Right forelimb (tissue), 1 donor: ENCODE measurements at regions not wholly inside any gene's neighbourhood (a gene's known extent, or its start where the extent isn't known, plus 50 kb on each side); places are given as distances from the start of the nearest gene placed in this dataset.
A peak's percentile ranks its signal among the peaks of the same experiment; 100 is the strongest.

ENCODE experiments used
- DNase-seq: peaks from one replicate; pipeline ENCODE4 v3.0.0-alpha.2; 2018

- no peak for DNase-seq
Observed at GRCh38 chr10:2688958-2689357, 378.4 kb upstream of the PFKP start.

- no peak for DNase-seq
Observed at GRCh38 chr10:2686691-2687090, 380.7 kb upstream of the PFKP start.

DNA sequence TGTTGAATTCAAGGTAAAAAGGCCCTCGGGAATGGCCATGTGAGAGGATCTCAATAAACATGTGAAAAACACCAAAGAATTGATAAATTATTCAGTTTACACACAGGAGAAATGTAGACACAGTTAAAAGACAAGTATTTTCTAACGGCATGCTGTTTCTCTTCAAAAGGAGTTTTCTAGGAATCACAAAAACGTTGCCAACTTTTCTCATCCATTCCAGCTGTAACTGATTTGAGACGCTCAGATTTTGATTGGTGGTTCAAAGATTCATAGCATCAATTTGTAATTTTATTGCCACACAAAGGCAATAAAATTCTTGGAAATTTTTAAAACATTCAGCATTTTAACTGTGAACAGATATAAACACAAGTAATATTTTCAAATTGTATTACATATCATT lies 384.9 kb upstream of the PFKP start:
- no peak for DNase-seq

DNA sequence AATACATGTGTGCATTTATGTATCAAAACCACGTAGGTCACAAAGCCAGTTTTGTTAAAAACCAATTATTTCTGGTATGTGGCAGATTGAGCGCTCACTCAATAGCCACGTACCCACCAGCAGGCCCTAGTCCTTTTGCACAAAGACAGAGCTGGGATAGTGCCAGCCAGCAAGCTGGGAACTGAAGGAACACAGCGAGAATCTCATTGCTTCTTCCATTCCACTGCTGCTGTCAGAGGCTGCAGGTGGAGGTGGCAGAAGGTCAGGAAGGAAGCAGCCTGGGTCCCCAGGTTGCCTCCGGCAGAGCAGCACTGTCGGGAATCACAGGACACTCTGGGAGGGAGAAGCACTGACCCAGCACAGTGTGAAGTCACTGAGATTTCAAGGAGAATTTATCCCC lies 385.5 kb upstream of the PFKP start:
- no peak for DNase-seq

GRCh38 chr10:2680821-2681220 lies 386.5 kb upstream of the PFKP start:
- no peak for DNase-seq

DNA sequence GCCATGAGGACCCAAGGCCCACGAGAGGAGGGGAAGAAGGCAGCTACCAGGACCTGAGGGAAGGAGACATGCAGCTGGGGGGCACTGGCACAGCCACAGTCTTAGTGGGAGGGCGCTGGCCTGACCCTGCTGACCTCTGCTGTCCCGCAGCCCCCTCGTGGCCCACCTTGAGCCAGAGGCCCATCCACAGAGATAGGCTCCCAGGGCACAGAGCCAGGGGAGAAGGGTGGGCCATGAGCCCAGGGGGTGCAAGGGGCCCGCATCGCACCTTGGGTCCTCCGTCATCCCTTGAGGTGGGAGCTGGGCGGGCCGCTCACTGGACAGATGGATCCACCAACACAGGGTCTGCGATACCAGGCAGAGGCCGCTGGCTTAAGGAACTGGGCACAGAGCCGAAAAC lies 387.7 kb upstream of the PFKP start:
- no peak for DNase-seq

DNA sequence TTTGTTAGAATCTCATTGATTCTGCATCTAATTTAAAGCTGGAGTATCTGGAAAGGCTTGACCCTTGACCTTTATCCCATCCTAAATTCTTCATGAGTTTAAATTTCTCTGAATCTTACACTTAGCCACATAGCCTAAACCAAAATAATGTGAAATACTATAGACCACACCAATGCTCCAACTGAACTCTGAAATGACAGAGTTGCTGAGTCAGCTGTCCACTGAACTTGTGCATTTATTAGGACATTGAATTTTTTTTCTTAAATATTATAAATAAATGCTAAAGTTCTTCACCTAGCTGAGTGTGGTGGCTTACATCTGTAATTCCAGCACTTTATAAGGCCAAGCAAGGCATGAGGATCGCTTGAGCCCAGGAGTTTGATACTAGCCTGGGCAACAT lies 390.9 kb upstream of the PFKP start:
- no peak for DNase-seq

DNA sequence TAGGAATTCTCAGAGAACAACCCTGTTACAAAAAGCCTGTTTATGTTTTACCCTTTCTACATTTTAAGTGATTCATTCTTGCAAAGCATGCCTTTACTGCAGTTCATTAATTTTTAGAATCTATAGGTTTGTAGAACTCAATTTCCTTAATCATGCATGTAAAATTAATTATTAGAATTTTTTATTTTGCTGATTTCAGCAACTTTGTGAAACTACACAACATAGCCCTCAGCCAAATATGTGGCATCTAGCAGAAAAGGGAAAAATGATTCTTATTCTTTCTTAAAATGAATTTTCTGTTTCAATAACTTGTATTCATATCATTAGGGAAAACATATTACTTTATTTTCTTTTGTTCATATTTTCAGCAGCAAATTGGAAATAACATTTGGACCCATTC lies 392.9 kb upstream of the PFKP start:
- no peak for DNase-seq

DNA sequence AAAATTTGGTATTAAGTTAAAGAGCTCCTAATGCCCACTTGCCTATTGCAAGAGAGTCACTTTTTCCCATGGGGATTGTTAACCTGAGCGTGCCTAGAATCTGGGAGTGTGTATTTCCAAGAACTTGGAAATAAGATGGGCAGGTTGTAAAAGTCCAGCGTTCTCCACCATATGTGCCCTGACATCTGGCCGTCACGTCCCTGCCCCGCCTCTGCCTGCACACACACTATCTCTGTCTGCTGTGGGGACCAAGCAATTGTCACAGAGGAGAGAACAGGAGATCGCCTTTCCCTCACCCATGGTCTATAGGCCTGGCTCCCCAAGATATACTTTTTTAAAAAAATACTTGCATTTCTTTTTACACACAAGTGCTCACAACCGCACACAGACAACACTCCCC lies 396.5 kb upstream of the PFKP start:
- no peak for DNase-seq

- DNase-seq = no peak
Observed at GRCh38 chr10:2665772-2666171, 401.6 kb upstream of the PFKP start.

DNA sequence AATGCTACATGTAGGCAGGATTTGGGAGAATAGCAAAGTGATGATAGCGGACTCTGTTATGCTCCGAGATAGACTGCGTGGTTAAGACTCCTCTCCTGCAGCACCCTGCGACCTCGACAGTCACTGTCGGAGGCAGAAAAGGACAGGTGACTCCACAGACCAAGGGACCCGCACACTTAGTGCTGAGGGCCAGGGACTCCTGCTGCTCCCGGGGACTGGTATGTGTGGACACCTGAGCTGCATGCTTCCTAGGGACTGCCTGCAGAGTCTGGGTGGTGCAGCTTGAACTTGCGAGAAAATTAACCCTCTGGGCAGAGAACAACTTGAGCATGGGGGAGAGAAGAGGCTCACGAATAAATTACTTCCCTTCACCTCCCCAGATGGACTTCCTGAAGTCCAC lies 407.1 kb upstream of the PFKP start:
- DNase-seq = no peak

DNA sequence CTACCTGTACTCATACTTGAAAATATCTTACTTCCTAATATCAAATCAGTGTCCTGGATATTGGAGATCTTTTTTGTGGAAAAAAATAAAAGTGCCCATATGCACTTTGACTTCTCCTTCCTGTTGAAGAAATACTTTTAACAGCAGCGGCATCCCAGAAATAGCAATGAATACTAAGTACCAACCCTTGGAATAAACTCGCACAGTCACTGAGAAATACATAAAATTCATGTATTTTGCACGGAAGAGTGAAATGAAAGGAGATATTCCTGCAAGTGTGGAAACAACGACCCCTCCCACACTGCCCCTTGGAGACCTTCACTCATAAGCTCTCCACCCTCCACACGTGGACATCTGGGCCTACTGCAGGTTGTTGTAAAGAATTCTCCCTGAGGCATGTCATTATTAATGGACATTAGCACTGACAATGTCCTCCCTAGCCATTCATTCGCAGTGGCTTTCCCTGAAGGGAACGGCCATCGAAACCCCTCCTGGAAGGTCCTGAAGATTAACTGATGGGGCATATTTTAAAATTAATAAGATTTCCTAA lies 407.6 kb upstream of the PFKP start:
- DNase-seq = no peak

GRCh38 chr10:2658780-2659179 lies 408.6 kb upstream of the PFKP start:
- no peak for DNase-seq

DNA sequence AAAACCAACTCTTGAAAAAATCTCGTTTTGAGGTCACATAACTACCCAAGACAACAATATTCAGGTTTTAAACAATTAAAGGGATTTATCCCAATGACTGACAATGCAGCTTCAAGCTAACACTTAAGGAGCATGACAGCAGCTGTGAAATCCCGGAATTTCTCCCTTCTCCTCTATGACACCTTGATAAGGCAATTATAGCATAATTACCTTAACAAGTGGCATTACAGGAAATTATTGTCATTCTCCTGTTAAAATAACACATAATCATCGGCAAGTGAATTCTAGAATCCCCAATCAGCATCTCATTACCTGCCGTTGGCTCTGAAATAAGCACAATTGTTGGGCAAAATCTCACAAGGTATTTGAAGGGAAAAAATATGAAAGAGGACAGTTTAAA lies 417.0 kb upstream of the PFKP start:
- DNase-seq = no peak

DNA sequence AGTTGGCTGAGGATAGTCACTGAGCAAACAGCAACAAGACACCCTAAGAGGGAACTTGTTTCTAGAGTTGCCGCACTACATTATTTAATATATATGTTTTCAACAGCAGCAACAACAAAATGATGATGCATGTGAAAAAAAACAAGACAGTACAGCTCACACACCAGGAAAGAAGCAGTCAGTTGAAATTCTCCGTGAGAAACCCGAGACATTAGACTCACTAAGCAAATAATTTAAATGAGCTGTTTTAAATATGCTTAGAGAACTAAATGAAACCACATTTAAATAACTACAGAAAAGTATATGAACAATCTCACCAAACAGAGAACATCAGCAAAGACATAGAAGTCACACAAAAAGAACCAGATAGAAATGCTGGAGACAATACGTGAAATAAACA lies 426.3 kb upstream of the PFKP start:
- no peak for DNase-seq

GRCh38 chr10:2633630-2634029 lies 433.7 kb upstream of the PFKP start:
- DNase-seq = no peak

GRCh38 chr10:2631557-2632205 lies 435.7 kb upstream of the PFKP start:
- no peak for DNase-seq

DNA sequence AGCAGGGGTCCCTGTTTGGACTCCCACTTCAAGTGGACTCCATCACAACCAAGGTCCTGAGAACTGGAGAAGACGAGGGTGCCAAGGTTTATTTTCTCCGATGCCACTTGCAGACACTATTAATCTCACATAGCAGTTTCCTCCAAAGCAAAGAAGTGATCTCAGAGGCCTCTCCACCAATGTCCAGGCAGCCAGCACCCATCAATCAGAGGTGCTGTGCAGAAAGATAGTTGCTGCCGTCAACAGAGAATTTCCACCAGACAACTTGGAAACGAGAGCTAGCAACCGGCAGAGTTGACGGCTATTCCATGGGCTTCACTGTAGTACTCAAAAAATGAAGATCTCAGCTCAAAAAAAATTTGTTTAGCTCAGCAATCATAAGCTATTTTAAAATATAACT lies 438.6 kb upstream of the PFKP start:
- no peak for DNase-seq

DNA sequence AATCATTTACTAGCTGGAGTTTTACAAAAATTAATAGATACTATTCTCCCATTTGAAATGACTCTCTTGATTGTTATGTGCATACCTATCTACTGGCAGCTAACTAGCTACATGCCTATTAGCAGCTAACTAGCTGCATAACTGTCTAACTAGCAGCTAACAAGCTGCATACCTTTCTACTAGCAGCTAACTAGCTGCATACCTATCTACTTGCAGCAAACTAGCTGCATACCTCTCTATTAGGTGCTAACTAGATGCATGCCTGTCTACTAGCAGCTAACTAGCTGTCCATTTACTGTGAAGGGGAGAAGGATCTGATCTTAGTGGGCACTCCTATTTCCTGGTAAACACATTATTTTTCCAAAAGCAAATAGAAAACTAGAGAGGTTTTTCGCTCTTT lies 439.4 kb upstream of the PFKP start:
- DNase-seq = no peak

DNA sequence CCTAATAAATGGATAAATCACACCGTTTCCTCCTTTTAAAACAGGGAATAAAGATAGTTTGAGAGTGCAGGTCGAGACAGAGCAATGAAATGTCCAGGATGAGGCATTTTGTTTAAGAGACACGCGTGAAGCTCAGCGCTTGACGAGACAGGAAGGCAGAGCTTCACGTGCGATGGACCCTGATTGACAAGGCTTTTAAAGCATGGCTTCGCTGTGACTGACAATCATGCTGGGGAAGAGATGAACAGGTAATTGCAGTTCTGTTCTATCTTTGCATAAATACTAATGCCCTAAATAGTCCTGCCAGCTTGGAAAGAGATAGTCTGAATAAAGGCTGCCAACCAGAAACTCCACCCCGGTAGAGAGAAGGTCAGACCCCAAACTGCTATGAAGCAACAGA lies 442.3 kb upstream of the PFKP start:
- DNase-seq = no peak

DNA sequence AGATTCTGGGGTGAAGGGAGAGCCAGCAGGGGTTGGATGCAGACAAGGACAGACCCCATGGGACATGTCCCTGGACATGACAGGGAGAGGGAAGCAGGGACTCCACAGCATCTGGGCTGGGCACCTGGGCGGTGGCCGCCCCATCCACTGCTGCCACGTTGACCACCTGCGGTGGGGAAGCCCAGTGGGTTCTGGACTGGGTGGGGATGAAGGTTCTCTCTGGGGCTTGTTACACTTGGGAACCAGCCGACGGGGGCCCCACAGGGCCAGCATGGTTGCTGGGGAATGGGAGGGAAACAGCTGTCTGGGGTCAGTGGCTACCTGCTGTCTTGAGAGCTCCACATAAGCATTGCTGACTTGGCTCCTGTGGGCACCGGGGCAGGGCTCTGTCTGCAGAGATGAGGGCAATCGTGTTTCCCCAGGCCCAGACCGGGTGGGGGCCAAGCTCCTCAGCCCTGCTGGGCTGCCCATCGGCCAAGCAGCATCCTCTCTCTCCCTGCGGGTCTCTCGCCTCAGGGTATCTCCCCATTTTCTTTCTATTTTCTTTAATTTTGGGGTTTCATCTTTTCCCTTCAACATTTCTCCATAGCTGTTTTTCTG lies 443.6 kb upstream of the PFKP start:
- no peak for DNase-seq

GRCh38 chr10:2620827-2621521 lies 446.4 kb upstream of the PFKP start:
- no peak for DNase-seq

GRCh38 chr10:2619916-2620315 lies 447.4 kb upstream of the PFKP start:
- DNase-seq = no peak

- DNase-seq = peak; percentile 50
Observed at GRCh38 chr10:2619472-2619871, 447.9 kb upstream of the PFKP start.
